Astrocyte of the cerebellum (primary cell): ENCODE measurements at regions not wholly inside any gene's neighbourhood (a gene's known extent, or its start where the extent isn't known, plus 50 kb on each side); places are given as distances from the start of the nearest gene placed in this dataset.

Experiments used
- DNase-seq: peaks from one replicate; pipeline ENCODE4 v3.0.0-alpha.2; 2011; ENCODE audit warnings: low read depth
- H3K4me3 ChIP-seq: 2 replicates; pipeline ENCODE4 v1.5.1; 2011; ENCODE audit warnings: mild to moderate bottlenecking, low read depth, low read length, moderate library complexity
- in situ Hi-C: cut with HindIII; loops from 2 replicates; pipeline ENCODE4 v1.10.0; 2017; ENCODE audit warnings: low sequenced_read_pairs
- TF ChIP-seq, protein P1 (sequence below): IDR thresholded peaks from 2 replicates; pipeline ENCODE4 v1.5.1; 2012; ENCODE audit warnings: low read length, low read depth, moderate library complexity, mild to moderate bottlenecking; ENCODE audit errors: missing control alignments

DNA sequence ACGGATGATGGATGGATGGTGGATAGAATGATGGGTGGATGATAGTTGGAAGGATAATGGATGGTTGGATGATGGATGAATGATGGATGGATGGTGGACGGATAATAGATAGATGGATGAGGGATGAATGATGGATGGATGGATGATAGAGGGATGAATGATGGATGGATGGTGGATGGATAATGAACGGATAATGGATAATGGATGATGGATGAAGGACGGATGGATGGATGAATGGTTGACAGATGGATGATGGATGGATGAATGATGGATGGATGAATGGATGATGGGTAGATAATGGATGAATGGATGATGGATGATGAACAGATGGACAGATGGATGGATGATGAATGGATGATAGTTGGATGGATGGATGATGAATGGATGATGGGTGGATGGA lies 255.1 kb downstream of the NPHP4 start:
- in situ Hi-C loops = no loop called here
- no peak overlapping the region for H3K4me3 ChIP-seq
- no peak for DNase-seq
- TF ChIP-seq, protein P1, sequence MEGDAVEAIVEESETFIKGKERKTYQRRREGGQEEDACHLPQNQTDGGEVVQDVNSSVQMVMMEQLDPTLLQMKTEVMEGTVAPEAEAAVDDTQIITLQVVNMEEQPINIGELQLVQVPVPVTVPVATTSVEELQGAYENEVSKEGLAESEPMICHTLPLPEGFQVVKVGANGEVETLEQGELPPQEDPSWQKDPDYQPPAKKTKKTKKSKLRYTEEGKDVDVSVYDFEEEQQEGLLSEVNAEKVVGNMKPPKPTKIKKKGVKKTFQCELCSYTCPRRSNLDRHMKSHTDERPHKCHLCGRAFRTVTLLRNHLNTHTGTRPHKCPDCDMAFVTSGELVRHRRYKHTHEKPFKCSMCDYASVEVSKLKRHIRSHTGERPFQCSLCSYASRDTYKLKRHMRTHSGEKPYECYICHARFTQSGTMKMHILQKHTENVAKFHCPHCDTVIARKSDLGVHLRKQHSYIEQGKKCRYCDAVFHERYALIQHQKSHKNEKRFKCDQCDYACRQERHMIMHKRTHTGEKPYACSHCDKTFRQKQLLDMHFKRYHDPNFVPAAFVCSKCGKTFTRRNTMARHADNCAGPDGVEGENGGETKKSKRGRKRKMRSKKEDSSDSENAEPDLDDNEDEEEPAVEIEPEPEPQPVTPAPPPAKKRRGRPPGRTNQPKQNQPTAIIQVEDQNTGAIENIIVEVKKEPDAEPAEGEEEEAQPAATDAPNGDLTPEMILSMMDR = no peak

DNA sequence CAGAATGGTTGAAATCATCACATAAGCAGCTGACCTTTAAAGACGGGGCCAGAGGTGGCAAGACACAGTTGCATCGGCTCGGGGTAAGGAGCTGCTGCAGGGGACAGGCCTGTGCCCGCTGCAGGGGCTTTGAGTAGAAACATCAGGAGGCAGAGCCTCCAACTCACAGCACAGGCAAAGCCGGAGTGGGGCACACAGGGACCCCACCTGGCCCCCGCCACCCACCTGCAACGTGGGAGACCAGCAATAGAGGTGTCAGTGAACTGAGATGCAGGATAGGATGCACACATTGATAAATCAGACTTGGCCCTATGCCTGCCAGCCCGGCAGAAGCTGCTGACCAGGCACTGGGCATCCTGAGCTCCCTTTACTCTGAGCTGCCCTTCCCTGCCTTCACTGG lies 257.2 kb downstream of the NPHP4 start:
- DNase-seq = no peak
- TF ChIP-seq, protein P1 = no peak
- no peak overlapping the region for H3K4me3 ChIP-seq
- in situ Hi-C loops = no loop called here

DNA sequence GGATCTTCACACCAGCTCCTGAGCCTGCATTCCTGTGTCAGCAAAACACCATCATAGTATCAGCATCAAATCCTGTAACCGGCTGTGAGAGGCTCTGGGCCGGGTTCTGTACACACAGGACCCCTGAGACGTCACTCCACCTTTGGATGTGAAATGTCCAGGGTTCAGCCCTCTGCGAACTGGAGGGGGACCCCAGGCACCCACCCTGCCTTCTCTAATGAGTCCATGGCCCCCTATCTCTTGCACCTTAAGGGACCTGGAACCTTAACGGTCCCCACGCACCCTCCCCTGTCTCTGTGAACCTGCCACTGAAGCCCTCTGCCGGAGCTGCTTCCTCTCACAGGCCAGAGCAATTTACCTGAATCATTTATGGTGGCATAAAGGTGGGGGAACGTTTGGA lies 257.8 kb downstream of the NPHP4 start:
- H3K4me3 ChIP-seq = no peak overlapping the region
- TF ChIP-seq, protein P1 = no peak
- no peak for DNase-seq
- in situ Hi-C loops = no loop called here

DNA sequence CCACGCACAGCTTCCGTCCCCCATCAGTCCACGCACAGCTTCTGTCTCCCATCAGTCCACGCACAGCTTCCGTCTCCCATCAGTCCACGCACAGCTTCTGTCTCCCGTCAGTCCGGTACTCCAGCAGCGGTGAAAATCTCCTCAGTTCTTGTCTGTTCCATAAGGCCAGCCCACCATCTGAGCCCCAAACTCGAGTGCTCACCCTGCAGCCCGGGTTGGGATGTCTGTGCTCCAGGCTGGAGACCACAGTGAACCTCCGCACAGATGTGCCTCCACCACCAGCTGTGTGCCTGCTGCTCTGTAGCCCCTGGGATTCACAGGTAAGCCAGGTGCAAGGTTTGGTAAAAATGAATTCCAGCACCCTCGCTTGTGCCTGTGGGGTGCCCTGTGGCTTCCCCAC lies 258.6 kb downstream of the NPHP4 start:
- DNase-seq = no peak
- in situ Hi-C loops = no loop called here
- H3K4me3 ChIP-seq = no peak overlapping the region
- TF ChIP-seq, protein P1 = no peak

- in situ Hi-C loops = no loop called here
- TF ChIP-seq, protein P1 = no peak
- no peak for DNase-seq
- no peak overlapping the region for H3K4me3 ChIP-seq
Observed at GRCh38 chr1:5731110-5731423, 261.2 kb downstream of the NPHP4 start.

- DNase-seq = no peak
- TF ChIP-seq, protein P1 = no peak
- in situ Hi-C loops = no loop called here
- no peak overlapping the region for H3K4me3 ChIP-seq
Observed at GRCh38 chr1:5730272-5731109, 261.7 kb downstream of the NPHP4 start.

DNA sequence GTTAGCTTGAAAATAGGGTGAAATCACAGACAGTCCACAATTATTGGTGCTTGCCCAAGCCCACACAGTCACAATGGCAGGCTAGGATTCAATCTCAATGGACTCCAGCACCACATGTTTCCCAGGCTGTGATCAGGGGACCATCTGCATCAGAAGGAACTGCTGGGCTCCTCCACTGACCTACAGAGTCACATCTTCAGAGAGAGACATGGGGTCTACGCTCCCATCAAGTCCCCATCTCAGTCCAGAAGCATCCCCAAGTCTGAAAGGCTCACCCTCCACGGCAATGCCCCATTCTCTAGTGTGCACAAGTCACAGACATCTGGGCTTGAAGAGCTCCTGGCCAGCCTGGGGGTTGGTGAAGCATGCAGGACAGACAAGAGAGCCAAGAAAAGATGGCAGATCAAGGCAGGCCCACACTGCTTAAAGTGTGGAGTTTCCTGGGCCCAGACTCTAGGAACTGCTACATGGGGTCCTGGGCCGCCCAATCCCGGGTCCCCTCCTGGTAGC lies 262.5 kb downstream of the NPHP4 start:
- TF ChIP-seq, protein P1 = no peak
- H3K4me3 ChIP-seq = no peak overlapping the region
- in situ Hi-C loops = no loop called here
- no peak for DNase-seq
